ENCODE measurements at regions not wholly inside any gene's neighbourhood (a gene's known extent, or its start where the extent isn't known, plus 50 kb on each side); places are given as distances from the start of the nearest gene placed in this dataset.

DNA sequence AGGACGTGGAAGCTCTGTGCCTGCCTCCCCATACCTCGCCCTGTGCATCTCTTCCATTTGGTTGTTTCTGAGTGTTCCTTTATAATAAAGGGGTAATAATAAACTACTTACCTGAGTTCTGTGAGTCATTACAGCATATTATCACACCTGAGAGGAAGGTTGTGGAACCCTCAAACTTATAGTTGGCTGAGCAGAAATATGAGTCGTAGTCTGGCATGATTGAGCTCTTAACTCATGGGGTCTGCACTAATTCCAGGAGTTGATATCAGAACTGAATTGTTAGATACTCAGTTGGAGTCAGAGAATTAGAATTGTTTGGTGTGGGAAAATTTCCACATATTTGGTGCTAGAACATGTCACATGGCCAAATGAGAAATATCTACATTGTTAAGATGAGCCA lies 52.4 kb upstream of the HTR2A start:
- ChIA-PET CTCF (no interaction called here), POLR2A (no interaction called here)
- Mint-ChIP-seq H3K36me3 (no peaks in the 10 kb centered on the region), H3K4me3 (no peak overlapping the region), H3K4me1 (ENCODE audit: low read depth) (no peaks in the 10 kb centered on the region), H3K27ac (no peak overlapping the region), H3K27me3 (no peaks in the 10 kb centered on the region), H3K9me3 (peaks cover 5% of the 10 kb centered on the region)
- DNase-seq = no peak
- intact Hi-C loops (cut with micrococcal nuclease) = no loop called here

DNA sequence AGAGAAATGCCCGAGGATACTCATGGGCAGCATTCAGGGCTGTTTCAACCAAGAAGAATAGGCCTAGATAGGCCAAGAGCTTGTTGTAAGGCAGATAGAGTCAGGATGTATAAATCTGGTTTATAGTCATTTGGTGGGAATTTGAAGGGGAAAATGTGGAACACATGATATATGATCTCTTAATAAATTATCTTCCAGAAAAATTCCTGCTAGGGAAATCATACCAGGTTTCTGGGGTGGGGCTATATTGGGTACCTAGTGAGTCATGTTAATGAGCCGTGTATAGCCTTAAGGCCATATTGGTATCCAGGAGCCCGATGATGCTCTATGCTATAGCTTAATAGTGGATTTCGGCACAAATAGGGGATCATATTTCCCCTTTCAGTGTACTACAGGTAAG lies 51.5 kb upstream of the HTR2A start:
- Mint-ChIP-seq H3K9me3 (peaks cover 7% of the 10 kb centered on the region), H3K4me3 (no peak overlapping the region), H3K27ac (no peak overlapping the region), H3K27me3 (no peaks in the 10 kb centered on the region), H3K4me1 (ENCODE audit: low read depth) (no peaks in the 10 kb centered on the region), H3K36me3 (no peaks in the 10 kb centered on the region)
- DNase-seq = no peak
- ChIA-PET POLR2A (no interaction called here), CTCF (no interaction called here)
- intact Hi-C loops (cut with micrococcal nuclease) = no loop called here

DNA sequence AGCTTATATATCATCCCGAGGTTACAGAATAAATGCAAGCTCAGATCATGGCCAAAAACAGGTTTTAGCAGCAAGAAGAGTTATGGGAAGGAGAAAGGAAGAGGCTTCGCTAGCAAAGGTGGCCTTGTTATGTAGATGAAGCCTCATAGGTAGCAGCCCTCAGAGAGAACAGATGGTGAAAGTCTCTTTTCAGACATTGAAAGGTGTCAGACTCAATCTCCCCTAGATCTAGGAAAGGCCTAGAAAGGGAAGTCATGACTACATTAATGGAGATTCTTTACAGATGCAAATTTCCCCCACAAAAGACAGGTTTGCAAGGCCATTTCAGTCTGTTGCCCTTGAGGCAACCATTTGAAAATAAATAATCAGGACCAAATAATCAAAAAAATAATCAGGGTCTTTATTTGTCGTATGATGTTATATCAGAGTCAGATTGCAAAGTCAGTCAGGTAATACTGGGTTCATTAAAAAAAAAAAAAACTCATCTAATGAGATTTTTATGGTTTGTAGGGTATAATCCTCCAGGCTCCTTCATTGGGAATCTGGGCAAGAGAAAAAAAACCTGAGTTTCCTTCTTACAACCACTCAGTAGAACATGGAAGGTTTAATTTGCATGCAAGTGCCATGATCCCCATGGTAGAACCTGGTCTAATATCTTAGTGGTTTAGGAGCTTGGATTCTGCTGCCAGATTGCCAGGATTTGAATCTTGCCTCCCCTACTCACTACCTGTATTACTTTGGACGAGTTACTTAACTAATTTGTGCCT lies 50.8 kb upstream of the HTR2A start:
- POLR2A ChIA-PET = no interaction called here
- CTCF ChIA-PET = no interaction called here
- Mint-ChIP-seq H3K4me1 (ENCODE audit: low read depth) (no peaks in the 10 kb centered on the region), H3K4me3 (no peak overlapping the region), H3K27ac (no peak overlapping the region), H3K27me3 (no peaks in the 10 kb centered on the region), H3K36me3 (no peaks in the 10 kb centered on the region), H3K9me3 (peaks cover 9% of the 10 kb centered on the region)
- intact Hi-C loops (cut with micrococcal nuclease) = no loop called here
- no peak for DNase-seq
